NT2/D1 (cell line): ENCODE measurements at regions not wholly inside any gene's neighbourhood (a gene's known extent, or its start where the extent isn't known, plus 50 kb on each side); places are given as distances from the start of the nearest gene placed in this dataset.

Experiments
- DNase-seq: peaks from one replicate; pipeline ENCODE4 v3.0.0-alpha.2; 2011; ENCODE audit warnings: low read depth, low spot score
- H3K27me3 ChIP-seq: 2 replicates; pipeline ENCODE4 v1.6.0; 2011; ENCODE audit warnings: mild to moderate bottlenecking; ENCODE audit not compliant: insufficient read length, insufficient read depth
- H3K36me3 ChIP-seq: 2 replicates; pipeline ENCODE4 v1.6.1; 2011; ENCODE audit warnings: mild to moderate bottlenecking, low read length, mixed read lengths; ENCODE audit not compliant: insufficient read depth, insufficient read length
- H3K4me1 ChIP-seq: 2 replicates; pipeline ENCODE4 v1.5.1; 2011; ENCODE audit not compliant: insufficient read depth, insufficient read length
- H3K4me3 ChIP-seq: 2 replicates; pipeline ENCODE4 v1.5.1; 2011; ENCODE audit warnings: low read depth; ENCODE audit not compliant: insufficient read length
- H3K9ac ChIP-seq: 2 replicates; pipeline ENCODE4 v1.6.0; 2011; ENCODE audit warnings: low read depth; ENCODE audit not compliant: insufficient read length
- H3K9me3 ChIP-seq: 2 replicates; pipeline ENCODE4 v1.5.1; 2011; ENCODE audit warnings: mild to moderate bottlenecking, low read length; ENCODE audit not compliant: insufficient read depth
- SUZ12 ChIP-seq: IDR thresholded peaks from 2 replicates; pipeline ENCODE4 v1.6.1; 2011; ENCODE audit not compliant: insufficient read length, insufficient read depth; ENCODE audit errors: extremely low read depth
- YY1 ChIP-seq: IDR thresholded peaks from 2 replicates; pipeline ENCODE4 v1.6.1; 2011; ENCODE audit not compliant: insufficient read length, insufficient read depth
- ZNF274 ChIP-seq: IDR thresholded peaks from 2 replicates; pipeline ENCODE4 v1.6.1; 2011; ENCODE audit warnings: mild to moderate bottlenecking, low read depth, low read length

- Histone ChIP-seq H3K9me3 (no peaks in the 10 kb centered on the region), H3K4me3 (no peak overlapping the region), H3K27me3 (no peaks in the 10 kb centered on the region), H3K9ac (no peak overlapping the region), H3K4me1 (peaks cover 2% of the 10 kb centered on the region), H3K36me3 (no peaks in the 10 kb centered on the region)
- TF ChIP-seq YY1 (no peak), ZNF274 (no peak), SUZ12 (no peak)
- no peak for DNase-seq
These were observed 231.7 kb downstream of the LMX1A start for GRCh38 chr1:165124772-165125171.

- peaks cover 27% of the 10 kb centered on the region for H3K27me3 ChIP-seq
- H3K36me3 ChIP-seq, result no peaks in the 10 kb centered on the region
- no peak overlapping the region for H3K9ac ChIP-seq
- H3K4me1 ChIP-seq, result peaks cover 3% of the 10 kb centered on the region
- no peak overlapping the region for H3K4me3 ChIP-seq
- no peaks in the 10 kb centered on the region for H3K9me3 ChIP-seq
- no peak for TF ChIP-seq YY1
- no peak for TF ChIP-seq ZNF274
- no peak for TF ChIP-seq SUZ12
- no peak for DNase-seq
These were observed 237.4 kb downstream of the LMX1A start for GRCh38 chr1:165119086-165119485.

- no peak overlapping the region for H3K9ac ChIP-seq
- no peak for DNase-seq
- H3K27me3 ChIP-seq, result peaks cover 27% of the 10 kb centered on the region
- peaks cover 3% of the 10 kb centered on the region for H3K4me1 ChIP-seq
- no peaks in the 10 kb centered on the region for H3K36me3 ChIP-seq
- TF ChIP-seq SUZ12, result no peak
- no peak for TF ChIP-seq ZNF274
- no peak for TF ChIP-seq YY1
- no peaks in the 10 kb centered on the region for H3K9me3 ChIP-seq
- H3K4me3 ChIP-seq, result no peak overlapping the region
These were observed 239.0 kb downstream of the LMX1A start for GRCh38 chr1:165117482-165117881.

GRCh38 chr1:165116732-165117131 is 239.8 kb downstream of the LMX1A start:
- TF ChIP-seq SUZ12 (no peak), ZNF274 (no peak), YY1 (no peak)
- Histone ChIP-seq H3K9ac (no peak overlapping the region), H3K36me3 (no peaks in the 10 kb centered on the region), H3K4me1 (peaks cover 3% of the 10 kb centered on the region), H3K4me3 (no peak overlapping the region), H3K9me3 (no peaks in the 10 kb centered on the region), H3K27me3 (peaks cover 27% of the 10 kb centered on the region)
- DNase-seq, result no peak

GRCh38 chr1:165116171-165116570 is 240.3 kb downstream of the LMX1A start:
- Histone ChIP-seq H3K9me3 (no peaks in the 10 kb centered on the region), H3K27me3 (peaks cover 27% of the 10 kb centered on the region), H3K36me3 (no peaks in the 10 kb centered on the region), H3K4me3 (no peak overlapping the region), H3K9ac (no peak overlapping the region), H3K4me1 (peaks cover 3% of the 10 kb centered on the region)
- no peak for DNase-seq
- TF ChIP-seq SUZ12 (no peak), YY1 (no peak), ZNF274 (no peak)

- TF ChIP-seq YY1, result no peak
- TF ChIP-seq SUZ12, result no peak
- no peak for TF ChIP-seq ZNF274
- Histone ChIP-seq H3K36me3 (no peaks in the 10 kb centered on the region), H3K9ac (no peak overlapping the region), H3K27me3 (peaks cover 27% of the 10 kb centered on the region), H3K9me3 (no peaks in the 10 kb centered on the region), H3K4me1 (peaks cover 3% of the 10 kb centered on the region), H3K4me3 (no peak overlapping the region)
- DNase-seq, result no peak
These were observed 241.6 kb downstream of the LMX1A start for GRCh38 chr1:165114889-165115285.

GRCh38 chr1:165114022-165114888 is 242.3 kb downstream of the LMX1A start:
- H3K4me1 ChIP-seq, result peaks cover 2% of the 10 kb centered on the region
- no peaks in the 10 kb centered on the region for H3K36me3 ChIP-seq
- peak; percentile 63 for DNase-seq
- H3K27me3 ChIP-seq, result peaks cover 27% of the 10 kb centered on the region
- no peaks in the 10 kb centered on the region for H3K9me3 ChIP-seq
- no peak for TF ChIP-seq ZNF274
- TF ChIP-seq YY1, result no peak
- no peak for TF ChIP-seq SUZ12
- no peak overlapping the region for H3K4me3 ChIP-seq
- H3K9ac ChIP-seq, result no peak overlapping the region

- H3K27me3 ChIP-seq, result peaks cover 23% of the 10 kb centered on the region
- H3K9me3 ChIP-seq, result no peaks in the 10 kb centered on the region
- no peak for DNase-seq
- TF ChIP-seq ZNF274 (no peak), SUZ12 (no peak), YY1 (no peak)
- no peaks in the 10 kb centered on the region for H3K36me3 ChIP-seq
- peaks cover 4% of the 10 kb centered on the region for H3K4me1 ChIP-seq
- H3K9ac ChIP-seq, result no peak overlapping the region
- no peak overlapping the region for H3K4me3 ChIP-seq
These were observed 244.3 kb downstream of the LMX1A start for GRCh38 chr1:165112260-165112659.
